ENCODE measurements at regions not wholly inside any gene's neighbourhood (a gene's known extent, or its start where the extent isn't known, plus 50 kb on each side); places are given as distances from the start of the nearest gene placed in this dataset.
"Not testable (repeated sequence)": the region's sequence is repeated elsewhere in the genome, so short reads cannot be mapped to it uniquely, and the experiment has no call there.

DNA sequence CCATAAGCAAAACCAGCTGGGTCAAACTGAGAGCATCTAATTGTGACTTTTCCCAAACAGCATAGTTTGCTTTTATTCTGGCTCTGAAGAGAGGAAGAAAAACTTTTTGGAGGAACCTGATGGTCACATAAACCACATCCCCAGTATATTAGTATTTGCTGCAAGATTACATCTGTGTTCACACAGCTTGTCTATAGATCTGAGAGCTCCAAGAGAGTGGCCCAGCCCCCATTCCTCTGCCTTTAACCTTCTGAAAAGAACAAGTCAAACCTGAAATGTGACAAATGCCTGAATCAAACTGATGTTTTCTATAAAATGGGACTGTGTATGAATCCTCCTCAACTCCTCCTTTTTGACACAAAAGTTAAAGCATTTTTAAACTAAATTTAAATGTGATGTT, 435.2 kb downstream of the ZNF479 start:
- not testable (repeated sequence) for H3K27ac ChIP-seq; H3K36me3 ChIP-seq (ENCODE audit: insufficient read depth, low read length); DNase-seq (ENCODE audit: low read depth, low spot score); H3K9ac ChIP-seq (ENCODE audit: insufficient read length); H3K4me3 ChIP-seq; H3K9me3 ChIP-seq (ENCODE audit: low read depth, low read length)

DNA sequence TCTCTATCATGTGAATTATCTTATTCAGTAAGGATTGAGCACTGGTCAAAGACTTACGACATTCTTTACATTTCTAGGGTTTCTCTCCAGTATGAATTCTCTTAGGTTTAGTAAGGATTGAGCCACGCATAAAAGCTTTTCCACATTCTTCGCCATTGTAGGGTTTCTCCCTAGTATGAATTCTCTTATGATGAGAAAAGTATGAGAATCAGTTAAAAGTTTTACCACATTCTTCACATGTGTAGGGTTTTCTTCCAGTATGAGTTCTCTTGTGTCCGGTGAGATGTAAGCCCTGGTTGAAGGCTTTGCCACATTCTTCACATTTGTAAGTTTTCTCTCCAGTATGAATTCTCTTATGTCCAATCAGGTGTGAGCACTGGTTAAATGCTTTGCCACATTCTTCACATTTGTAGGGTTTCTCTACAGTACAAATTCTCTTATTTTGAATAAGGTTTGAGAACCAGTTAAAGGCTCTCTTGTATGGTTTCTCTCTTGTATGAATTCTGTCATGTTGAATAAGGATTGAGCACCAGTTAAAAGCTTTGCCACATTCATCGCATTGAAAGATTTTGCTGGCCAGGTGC, 445.9 kb downstream of the ZNF479 start:
- H3K9ac ChIP-seq (ENCODE audit: insufficient read length): no peak overlapping the region
- DNase-seq (ENCODE audit: low read depth, low spot score): no peak
- H3K4me3 ChIP-seq: no peak overlapping the region
- no peaks in the 10 kb centered on the region for H3K36me3 ChIP-seq (ENCODE audit: insufficient read depth, low read length)
- H3K27ac ChIP-seq: no peak overlapping the region
- no peak for TF ChIP-seq FOXP2 (optimal IDR thresholded peaks at IDR 0.05; ENCODE audit: control extremely low read depth, extremely low read length, insufficient read depth)
- peaks cover 6% of the 10 kb centered on the region; the same call in 1 of the 2 replicates for H3K9me3 ChIP-seq (ENCODE audit: low read depth, low read length)

DNA sequence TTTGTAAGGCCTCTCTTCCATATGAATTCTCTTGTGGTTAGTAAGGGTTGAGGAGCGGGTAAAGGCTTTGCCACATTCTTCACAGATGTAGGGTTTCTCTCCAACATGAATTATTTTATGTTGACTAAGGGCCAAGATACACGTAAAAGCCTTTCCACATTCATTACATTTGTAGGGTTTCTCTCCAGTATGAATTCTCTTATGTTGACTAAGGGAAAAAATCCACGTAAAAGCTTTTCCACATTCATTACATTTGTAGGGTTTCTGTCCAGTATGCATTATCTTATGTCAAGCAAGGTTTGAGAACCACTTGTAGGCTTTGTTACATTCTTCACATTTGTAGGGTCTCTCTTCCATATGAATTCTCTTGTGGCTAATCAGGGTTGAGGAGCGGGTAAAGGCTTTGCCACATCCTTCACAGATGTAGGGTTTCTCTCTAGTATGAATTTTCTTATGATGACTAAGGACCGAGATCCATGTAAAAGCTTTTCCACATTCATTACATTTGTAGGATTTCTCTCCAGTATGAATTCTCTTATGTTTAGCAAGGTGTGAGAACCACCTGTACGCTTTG, 493.0 kb downstream of the ZNF479 start:
- Histone ChIP-seq H3K9me3 (ENCODE audit: low read depth, low read length) (peaks cover 13% of the 10 kb centered on the region), H3K4me3 (no peak overlapping the region), H3K36me3 (ENCODE audit: insufficient read depth, low read length) (no peaks in the 10 kb centered on the region), H3K9ac (ENCODE audit: insufficient read length) (no peak overlapping the region), H3K27ac (no peak overlapping the region)
- TF ChIP-seq POLR2AphosphoS5 (IDR thresholded peaks at IDR 0.05; ENCODE audit: borderline replicate concordance, low read depth, low read length) (no peak), FOXP2 (optimal IDR thresholded peaks at IDR 0.05; ENCODE audit: control extremely low read depth, extremely low read length, insufficient read depth) (no peak), EZH2 (IDR thresholded peaks at IDR 0.05) (no peak)
- DNase-seq (ENCODE audit: low read depth, low spot score): no peak

DNA sequence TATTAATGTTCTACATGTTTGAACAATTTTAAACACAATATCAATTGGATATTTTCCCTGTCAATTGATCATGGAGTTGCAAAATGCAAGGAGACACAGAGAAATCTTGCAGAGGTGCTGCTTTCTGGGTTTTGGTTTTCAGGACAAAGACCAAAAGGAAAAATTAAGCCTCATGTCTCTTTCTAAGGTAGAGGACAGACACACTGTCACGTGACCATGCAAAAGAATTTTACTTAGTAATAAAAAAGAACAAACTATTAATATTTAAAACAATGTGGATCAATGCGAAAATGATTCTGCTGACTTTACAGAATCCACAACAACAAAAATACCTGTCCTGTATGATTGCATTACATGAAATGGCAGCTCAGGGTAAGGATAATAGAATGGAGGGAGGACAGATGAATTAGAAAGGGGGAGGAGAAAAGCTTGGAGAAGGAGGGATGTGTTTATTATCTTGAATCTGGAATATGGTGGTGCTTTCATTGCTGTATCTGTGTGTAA, 493.7 kb upstream of the NUPR2 start:
- H3K9me3 ChIP-seq (ENCODE audit: low read depth, low read length): no peaks in the 10 kb centered on the region
- no peak for TF ChIP-seq EZH2 (IDR thresholded peaks at IDR 0.05)
- TF ChIP-seq POLR2AphosphoS5 (IDR thresholded peaks at IDR 0.05; ENCODE audit: borderline replicate concordance, low read depth, low read length): no peak
- TF ChIP-seq FOXP2 (optimal IDR thresholded peaks at IDR 0.05; ENCODE audit: control extremely low read depth, extremely low read length, insufficient read depth): no peak
- H3K27ac ChIP-seq: no peak overlapping the region
- H3K36me3 ChIP-seq (ENCODE audit: insufficient read depth, low read length): no peaks in the 10 kb centered on the region
- DNase-seq (ENCODE audit: low read depth, low spot score): no peak
- H3K4me3 ChIP-seq: no peak overlapping the region
- no peak overlapping the region for H3K9ac ChIP-seq (ENCODE audit: insufficient read length)

DNA sequence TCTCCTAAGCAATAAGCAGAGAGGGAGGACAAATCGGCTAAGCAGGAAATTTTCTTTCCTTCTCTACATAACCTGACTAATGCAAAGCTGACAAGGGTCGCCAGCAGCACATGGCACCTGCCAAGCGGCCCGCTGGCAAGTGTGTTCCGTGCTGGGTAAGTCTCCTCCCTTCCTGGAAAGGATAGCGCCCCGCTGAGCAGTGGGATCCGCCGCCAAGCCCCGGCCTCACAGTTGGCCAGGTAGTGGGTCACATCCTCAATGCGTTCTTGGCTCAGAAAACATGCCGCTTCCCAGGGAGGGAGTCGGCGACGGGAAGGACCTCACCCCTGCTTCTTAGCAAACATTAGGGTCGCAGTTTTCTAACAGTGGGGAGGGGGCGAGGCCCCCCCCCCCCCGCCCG, 488.9 kb upstream of the NUPR2 start:
- no peak for DNase-seq (ENCODE audit: low read depth, low spot score)
- no peaks in the 10 kb centered on the region for H3K9me3 ChIP-seq (ENCODE audit: low read depth, low read length)
- H3K4me3 ChIP-seq: no peak overlapping the region
- no peak overlapping the region for H3K9ac ChIP-seq (ENCODE audit: insufficient read length)
- H3K27ac ChIP-seq: no peak overlapping the region
- H3K36me3 ChIP-seq (ENCODE audit: insufficient read depth, low read length): no peaks in the 10 kb centered on the region
- TF ChIP-seq EZH2 (IDR thresholded peaks at IDR 0.05): no peak
- no peak for TF ChIP-seq FOXP2 (optimal IDR thresholded peaks at IDR 0.05; ENCODE audit: control extremely low read depth, extremely low read length, insufficient read depth)
- no peak for TF ChIP-seq POLR2AphosphoS5 (IDR thresholded peaks at IDR 0.05; ENCODE audit: borderline replicate concordance, low read depth, low read length)

DNA sequence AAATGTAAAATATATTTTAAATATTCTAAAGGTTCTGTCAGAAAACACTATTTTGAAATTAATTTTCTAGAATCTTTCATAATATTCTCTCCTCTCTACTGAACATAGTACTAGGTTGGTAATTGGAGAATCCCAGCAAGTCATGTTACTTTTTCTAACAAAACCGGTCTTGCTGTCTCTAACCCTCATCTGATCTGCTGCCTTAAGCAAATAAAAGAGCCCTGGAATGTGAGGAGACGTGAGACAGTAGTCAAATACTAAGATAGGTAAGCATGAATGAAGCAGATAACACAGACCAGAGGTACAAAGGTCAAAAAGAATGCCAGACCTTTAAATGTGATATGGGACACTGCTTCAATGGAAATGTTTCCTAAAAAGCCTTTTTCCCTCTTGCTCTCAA, 462.4 kb upstream of the NUPR2 start:
- H3K27ac ChIP-seq: no peak overlapping the region
- H3K9me3 ChIP-seq (ENCODE audit: low read depth, low read length): no peaks in the 10 kb centered on the region
- H3K4me3 ChIP-seq: no peak overlapping the region
- H3K36me3 ChIP-seq (ENCODE audit: insufficient read depth, low read length): no peaks in the 10 kb centered on the region
- H3K9ac ChIP-seq (ENCODE audit: insufficient read length): no peak overlapping the region
- TF ChIP-seq EZH2 (IDR thresholded peaks at IDR 0.05): no peak
- no peak for TF ChIP-seq POLR2AphosphoS5 (IDR thresholded peaks at IDR 0.05; ENCODE audit: borderline replicate concordance, low read depth, low read length)
- TF ChIP-seq FOXP2 (optimal IDR thresholded peaks at IDR 0.05; ENCODE audit: control extremely low read depth, extremely low read length, insufficient read depth): no peak
- DNase-seq (ENCODE audit: low read depth, low spot score): no peak

DNA sequence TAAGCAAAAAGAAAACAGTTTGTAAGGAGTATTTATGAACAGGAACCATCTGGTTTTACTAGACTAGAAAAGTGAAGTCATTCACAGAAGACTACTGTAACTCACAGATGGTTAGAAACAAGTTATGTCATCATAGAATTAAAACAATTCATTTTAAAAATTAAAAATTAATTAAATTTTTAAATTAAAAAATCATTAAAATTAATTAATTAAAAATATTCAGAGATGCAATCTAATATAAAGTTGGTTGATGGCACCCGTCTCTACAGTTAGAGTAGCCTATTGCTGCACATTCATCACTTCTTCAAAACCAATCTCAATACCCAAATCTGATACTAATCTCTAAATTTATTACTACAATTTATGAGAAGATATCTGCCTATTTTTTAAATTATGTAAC, 454.8 kb upstream of the NUPR2 start:
- no peak overlapping the region for H3K9ac ChIP-seq (ENCODE audit: insufficient read length)
- TF ChIP-seq EZH2 (IDR thresholded peaks at IDR 0.05): no peak
- no peak for TF ChIP-seq FOXP2 (optimal IDR thresholded peaks at IDR 0.05; ENCODE audit: control extremely low read depth, extremely low read length, insufficient read depth)
- TF ChIP-seq POLR2AphosphoS5 (IDR thresholded peaks at IDR 0.05; ENCODE audit: borderline replicate concordance, low read depth, low read length): no peak
- no peak overlapping the region for H3K27ac ChIP-seq
- no peak overlapping the region for H3K4me3 ChIP-seq
- DNase-seq (ENCODE audit: low read depth, low spot score): no peak
- H3K36me3 ChIP-seq (ENCODE audit: insufficient read depth, low read length): no peaks in the 10 kb centered on the region
- H3K9me3 ChIP-seq (ENCODE audit: low read depth, low read length): no peaks in the 10 kb centered on the region

DNA sequence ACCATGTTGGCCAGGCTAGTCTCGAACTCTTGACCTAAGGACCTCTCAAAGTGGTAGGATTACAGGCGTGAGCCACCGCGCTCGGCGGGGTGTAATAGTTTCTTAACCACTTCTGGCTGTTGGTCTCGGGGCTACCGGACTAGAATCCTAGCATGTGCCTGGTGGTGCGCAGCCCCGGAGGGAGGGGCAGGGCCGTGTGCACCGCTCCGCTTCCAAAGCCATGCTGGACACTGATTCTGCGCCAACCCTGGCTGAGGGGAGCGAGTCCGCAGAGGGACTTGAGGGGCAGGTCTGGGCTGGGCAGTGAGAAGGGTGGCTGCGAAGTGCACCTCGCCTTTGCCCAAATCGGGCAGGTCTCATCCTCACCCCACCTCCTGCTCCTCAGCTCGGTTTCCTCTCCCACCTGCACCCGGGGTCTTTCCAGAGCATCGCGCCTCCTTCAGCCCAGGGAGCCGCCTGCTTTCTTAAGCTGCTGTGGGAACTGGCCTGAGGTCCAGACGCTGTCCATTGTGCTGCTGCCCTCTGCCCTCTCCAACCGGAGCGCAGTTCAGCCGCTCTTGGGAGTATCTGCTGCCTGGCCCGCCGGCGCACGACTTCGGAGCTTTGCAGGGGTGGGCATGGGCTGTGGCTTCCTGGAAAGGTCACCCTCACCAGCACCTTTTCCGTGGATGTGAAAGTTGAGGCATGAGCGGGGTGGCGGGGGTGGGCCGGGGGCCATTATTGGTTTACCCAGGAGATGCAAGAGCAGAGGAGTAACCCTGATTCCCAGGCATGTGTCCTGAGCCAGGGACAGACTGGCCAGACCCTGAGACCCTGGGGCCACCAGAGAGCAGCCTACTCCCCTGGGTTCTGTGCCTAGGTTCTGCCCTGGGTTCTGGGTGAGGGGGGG, 422.6 kb upstream of the NUPR2 start:
- H3K36me3 ChIP-seq (ENCODE audit: insufficient read depth, low read length): no peaks in the 10 kb centered on the region
- H3K27ac ChIP-seq: no peak overlapping the region
- H3K4me3 ChIP-seq: no peak overlapping the region
- DNase-seq (ENCODE audit: low read depth, low spot score): no peak
- no peaks in the 10 kb centered on the region for H3K9me3 ChIP-seq (ENCODE audit: low read depth, low read length)
- H3K9ac ChIP-seq (ENCODE audit: insufficient read length): no peak overlapping the region
- TF ChIP-seq FOXP2 (optimal IDR thresholded peaks at IDR 0.05; ENCODE audit: control extremely low read depth, extremely low read length, insufficient read depth): no peak
- no peak for TF ChIP-seq EZH2 (IDR thresholded peaks at IDR 0.05)
- no peak for TF ChIP-seq POLR2AphosphoS5 (IDR thresholded peaks at IDR 0.05; ENCODE audit: borderline replicate concordance, low read depth, low read length)
